ENCODE measurements at regions not wholly inside any gene's neighbourhood (a gene's known extent, or its start where the extent isn't known, plus 50 kb on each side); places are given as distances from the start of the nearest gene placed in this dataset.

- TF ChIP-seq CTCF (conservative IDR thresholded peaks at IDR 0.05; ENCODE audit: low read length) (no peak), EZH2phosphoT487 (IDR thresholded peaks at IDR 0.05; ENCODE audit: borderline replicate concordance) (no peak)
These were observed 554.0 kb downstream of the RIT2 start for GRCh38 chr18:42561521-42561920.
